Endothelial cell of umbilical vein (primary cell): ENCODE measurements at regions not wholly inside any gene's neighbourhood (a gene's known extent, or its start where the extent isn't known, plus 50 kb on each side); places are given as distances from the start of the nearest gene placed in this dataset.

ENCODE experiments used
- BruUV-seq: library from RNA; stranded (reverse); fragments of 400-500 nt; replicated peaks from 2 replicates; lab custom pipeline; 2021; lab: Mats Ljungman, UMichigan
- CTCF ChIA-PET: fragments of 300-600, 350-600 bp; sonication (Branson Sonifier 250); formaldehyde crosslinking; loops from one replicate; lab custom pipeline; 2021; ENCODE audit warnings: antibody characterized with exemption, inconsistent platforms; lab: Charles Lee
- POLR2A ChIA-PET: fragments of 300-600, 350-600 bp; sonication (Branson Sonifier 250); formaldehyde crosslinking; loops from one replicate; lab custom pipeline; 2021; ENCODE audit warnings: antibody characterized with exemption, inconsistent platforms; lab: Charles Lee
- DNase-seq: peaks from one replicate; pipeline ENCODE4 v3.0.0-alpha.2; 2011; ENCODE audit warnings: low read depth, low spot score
- FAIRE-seq: peaks from 2 replicates; lab custom pipeline; 2011; peaks lifted over from hg19 to GRCh38; lab: Jason Lieb, UNC
- H2AFZ ChIP-seq: 2 replicates; pipeline ENCODE4 v1.6.0; 2012; ENCODE audit warnings: low read depth, low read length, control low read depth, inconsistent platforms
- H3K27ac ChIP-seq: 2 replicates; pipeline ENCODE4 v1.5.1; 2011; ENCODE audit warnings: low read depth, mild to moderate bottlenecking, control low read depth, low read length, moderate library complexity; ENCODE audit not compliant: insufficient read depth
- H3K27me3 ChIP-seq, 2 experiments: 2 replicates each; pipeline versions ENCODE4 v1.6.0 to v1.6.1; 2011; ENCODE audit warnings: low read length in 2 of 2, mixed read lengths in 1 of 2; ENCODE audit not compliant: control insufficient read depth in 2 of 2, insufficient read depth in 2 of 2
- H3K36me3 ChIP-seq, 2 experiments: 2 replicates in 1 of 2; 3 replicates in 1 of 2; pipeline ENCODE4 v1.5.1; 2011; ENCODE audit warnings: low read length in 2 of 2, mild to moderate bottlenecking in 1 of 2, moderate library complexity in 1 of 2; ENCODE audit not compliant: control insufficient read depth in 2 of 2, insufficient read depth in 2 of 2; ENCODE audit errors: extremely low read depth in 1 of 2
- H3K4me1 ChIP-seq: 3 replicates; pipeline ENCODE4 v1.5.1; 2011; ENCODE audit warnings: mild to moderate bottlenecking, low read length; ENCODE audit not compliant: control insufficient read depth, insufficient read depth; ENCODE audit errors: extremely low read depth
- H3K4me2 ChIP-seq: 2 replicates; pipeline ENCODE4 v1.6.1; 2011; ENCODE audit warnings: low read length, control low read depth, mixed read lengths; ENCODE audit not compliant: insufficient read depth
- H3K4me3 ChIP-seq, 3 experiments: fragments of 200-600 bp in 1 of 3; sonication (generic), shearing (Covaris generic) in 1 of 3; replicated peaks in 1 of 3; 2 replicates each; pipeline ENCODE4 v1.5.1; 2011 to 2016; ENCODE audit warnings: control low read depth in 3 of 3, low read length in 3 of 3, mild to moderate bottlenecking in 2 of 3, inconsistent platforms in 1 of 3, low read depth in 1 of 3, moderate library complexity in 1 of 3; ENCODE audit not compliant: insufficient read depth in 1 of 3
- H3K79me2 ChIP-seq: 2 replicates; pipeline ENCODE4 v1.6.0; 2012; ENCODE audit warnings: low read length, inconsistent platforms; ENCODE audit not compliant: control insufficient read depth, insufficient read depth
- H3K9ac ChIP-seq: replicated peaks from 2 replicates; pipeline ENCODE3; 2011; ENCODE audit warnings: low read length, control low read depth; ENCODE audit not compliant: insufficient read depth; ENCODE audit errors: extremely low read depth
- H3K9me1 ChIP-seq: replicated peaks from 3 replicates; pipeline ENCODE4 v1.6.0; 2011; ENCODE audit warnings: mild to moderate bottlenecking, low read length; ENCODE audit not compliant: control insufficient read depth, insufficient read depth; ENCODE audit errors: extremely low read depth
- H3K9me3 ChIP-seq: replicated peaks from 2 replicates; pipeline ENCODE4 v1.5.1; 2012; ENCODE audit warnings: low read length, inconsistent platforms; ENCODE audit not compliant: control insufficient read depth, insufficient read depth
- H4K20me1 ChIP-seq: replicated peaks from 2 replicates; pipeline ENCODE3; 2011; ENCODE audit warnings: mild to moderate bottlenecking, low read length; ENCODE audit not compliant: control insufficient read depth, insufficient read depth; ENCODE audit errors: extremely low read depth
- EZH2 ChIP-seq: IDR thresholded peaks from 2 replicates; pipeline ENCODE4 v1.6.1; 2012; ENCODE audit warnings: borderline replicate concordance, low read depth, mild to moderate bottlenecking, moderate library complexity, low read length, inconsistent platforms; ENCODE audit not compliant: severe bottlenecking
- FOS ChIP-seq: IDR thresholded peaks from 2 replicates; pipeline ENCODE4 v1.6.1; 2011; ENCODE audit warnings: mild to moderate bottlenecking, low read length, moderate library complexity, borderline replicate concordance; ENCODE audit not compliant: insufficient read depth
- GATA2 ChIP-seq: IDR thresholded peaks from 2 replicates; pipeline ENCODE4 v1.7.0; 2011; ENCODE audit warnings: low read depth, mild to moderate bottlenecking, moderate library complexity, mixed read lengths, low read length; ENCODE audit not compliant: insufficient read length, insufficient read depth
- JUN ChIP-seq: IDR thresholded peaks from 2 replicates; pipeline ENCODE4 v1.6.1; 2011; ENCODE audit warnings: borderline replicate concordance, low read depth; ENCODE audit not compliant: insufficient read length, insufficient read depth
- MAX ChIP-seq: IDR thresholded peaks from 2 replicates; pipeline ENCODE4 v1.6.1; 2011; ENCODE audit not compliant: insufficient read depth, insufficient read length
- MYC ChIP-seq: IDR thresholded peaks from one replicate; pipeline ENCODE4 v1.6.1; 2011; ENCODE audit warnings: mild to moderate bottlenecking, low read depth, low read length
- POLR2A ChIP-seq: IDR thresholded peaks from 2 replicates; pipeline ENCODE4 v1.6.1; 2012; ENCODE audit warnings: low read depth, mild to moderate bottlenecking, control low read depth, low read length
- POLR2AphosphoS5 ChIP-seq: IDR thresholded peaks from 2 replicates; pipeline ENCODE4 v1.6.1; 2012; ENCODE audit warnings: low read depth, mild to moderate bottlenecking, control low read depth, low read length, moderate library complexity; ENCODE audit not compliant: insufficient read depth
- dilution Hi-C: fragments of 300-500 bp; cut with MboI; formaldehyde crosslinking; loops from one replicate; pipeline ENCODE4 v1.15.0; 2019; ENCODE audit warnings: low sequenced_read_pairs; ENCODE audit not compliant: extremely low pct_ligation_motif_present
- intact Hi-C: fragments of 100-400 bp; cut with micrococcal nuclease; formaldehyde crosslinking; loops from one replicate; pipeline ENCODE4 v1.10.0; 2022
- TF ChIP-seq, protein P1 (sequence below), 2 donors: IDR thresholded peaks; 1 replicate in 1 of 2; 2 replicates in 1 of 2; pipeline ENCODE4 v1.5.1; 2011; ENCODE audit warnings: low read length in 2 of 2, mild to moderate bottlenecking in 2 of 2, moderate library complexity in 2 of 2, control low read depth in 1 of 2, inconsistent platforms in 1 of 2, low read depth in 1 of 2; ENCODE audit not compliant: insufficient read depth in 1 of 2; ENCODE audit errors: extremely low read depth in 1 of 2

- Histone ChIP-seq H3K27me3 (no peaks in the 10 kb centered on the region), H3K4me3 (no peak overlapping the region), H3K9me3 (no peaks in the 10 kb centered on the region), H3K4me2 (no peak overlapping the region), H3K4me1 (no peaks in the 10 kb centered on the region), H3K27ac (no peak overlapping the region), H2AFZ (no peak overlapping the region), H3K36me3 (no peaks in the 10 kb centered on the region), H3K9me1 (no peaks in the 10 kb centered on the region), H4K20me1 (no peaks in the 10 kb centered on the region), H3K79me2 (no peaks in the 10 kb centered on the region), H3K9ac (no peak overlapping the region)
- ChIA-PET POLR2A (no interaction called here), CTCF (no interaction called here)
- DNase-seq (no peak), FAIRE-seq (no peak)
- no TSS peak for BruUV-seq
- TF ChIP-seq JUN, result no peak
- no peak for TF ChIP-seq EZH2
- no peak for TF ChIP-seq POLR2AphosphoS5
- TF ChIP-seq MYC, result no peak
- TF ChIP-seq POLR2A, result no peak
- TF ChIP-seq GATA2, result no peak
- TF ChIP-seq, protein P1, sequence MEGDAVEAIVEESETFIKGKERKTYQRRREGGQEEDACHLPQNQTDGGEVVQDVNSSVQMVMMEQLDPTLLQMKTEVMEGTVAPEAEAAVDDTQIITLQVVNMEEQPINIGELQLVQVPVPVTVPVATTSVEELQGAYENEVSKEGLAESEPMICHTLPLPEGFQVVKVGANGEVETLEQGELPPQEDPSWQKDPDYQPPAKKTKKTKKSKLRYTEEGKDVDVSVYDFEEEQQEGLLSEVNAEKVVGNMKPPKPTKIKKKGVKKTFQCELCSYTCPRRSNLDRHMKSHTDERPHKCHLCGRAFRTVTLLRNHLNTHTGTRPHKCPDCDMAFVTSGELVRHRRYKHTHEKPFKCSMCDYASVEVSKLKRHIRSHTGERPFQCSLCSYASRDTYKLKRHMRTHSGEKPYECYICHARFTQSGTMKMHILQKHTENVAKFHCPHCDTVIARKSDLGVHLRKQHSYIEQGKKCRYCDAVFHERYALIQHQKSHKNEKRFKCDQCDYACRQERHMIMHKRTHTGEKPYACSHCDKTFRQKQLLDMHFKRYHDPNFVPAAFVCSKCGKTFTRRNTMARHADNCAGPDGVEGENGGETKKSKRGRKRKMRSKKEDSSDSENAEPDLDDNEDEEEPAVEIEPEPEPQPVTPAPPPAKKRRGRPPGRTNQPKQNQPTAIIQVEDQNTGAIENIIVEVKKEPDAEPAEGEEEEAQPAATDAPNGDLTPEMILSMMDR (IDR thresholded peaks at IDR 0.05; ENCODE audit: extremely low read depth in 1 of 2, insufficient read depth in 1 of 2, low read depth in 1 of 2, low read length in 2 of 2), result no peak
- no peak for TF ChIP-seq MAX
- TF ChIP-seq FOS, result no peak
- intact Hi-C loops (no loop called here), dilution Hi-C loops (no loop called here)
Observed at GRCh38 chr9:7297521-7297920, 502.1 kb downstream of the DMAC1 start.
